Spleen (tissue), 7 donors: ENCODE measurements at regions not wholly inside any gene's neighbourhood (a gene's known extent, or its start where the extent isn't known, plus 50 kb on each side); places are given as distances from the start of the nearest gene placed in this dataset.

Source experiments
- CTCF ChIP-seq, 11 experiments: fragments of 200-600 bp in 7 of 11; fragments of 450-650 bp in 4 of 11; sonication (generic) in 4 of 11; IDR thresholded peaks in 8 of 11; conservative IDR thresholded peaks in 3 of 11; 1 replicate in 7 of 11; 2 replicates in 4 of 11; pipeline versions ENCODE4 v1.4.0 to v1.8.0; 2016 to 2021; ENCODE audit warnings: antibody characterized with exemption in 11 of 11, inconsistent platforms in 4 of 11, mild to moderate bottlenecking in 1 of 11
- POLR2AphosphoS5 ChIP-seq, 3 donors: sonication (generic); formaldehyde crosslinking; IDR thresholded peaks; one replicate each; pipeline ENCODE4 v1.5.1; 2017; ENCODE audit warnings: antibody characterized with exemption in 3 of 3
- donor health status: DM: no; HTN: no; CAD: no; lungs with moderate emphysema.
- donor health status: DM: no; HTN: no; CAD: no.
- donor health status: DM: no; HTN: no; CAD: no.

- TF ChIP-seq POLR2AphosphoS5 (IDR thresholded peaks at IDR 0.05) (no peak), CTCF (IDR thresholded peaks at IDR 0.05 in 8 of 11, conservative IDR thresholded peaks at IDR 0.05 in 3 of 11) (no peak)
Measured at GRCh38 chr14:32265584-32265983, 62.5 kb upstream of the RNU6-8 start.
